ENCODE measurements at regions not wholly inside any gene's neighbourhood (a gene's known extent, or its start where the extent isn't known, plus 50 kb on each side); places are given as distances from the start of the nearest gene placed in this dataset.

DNA sequence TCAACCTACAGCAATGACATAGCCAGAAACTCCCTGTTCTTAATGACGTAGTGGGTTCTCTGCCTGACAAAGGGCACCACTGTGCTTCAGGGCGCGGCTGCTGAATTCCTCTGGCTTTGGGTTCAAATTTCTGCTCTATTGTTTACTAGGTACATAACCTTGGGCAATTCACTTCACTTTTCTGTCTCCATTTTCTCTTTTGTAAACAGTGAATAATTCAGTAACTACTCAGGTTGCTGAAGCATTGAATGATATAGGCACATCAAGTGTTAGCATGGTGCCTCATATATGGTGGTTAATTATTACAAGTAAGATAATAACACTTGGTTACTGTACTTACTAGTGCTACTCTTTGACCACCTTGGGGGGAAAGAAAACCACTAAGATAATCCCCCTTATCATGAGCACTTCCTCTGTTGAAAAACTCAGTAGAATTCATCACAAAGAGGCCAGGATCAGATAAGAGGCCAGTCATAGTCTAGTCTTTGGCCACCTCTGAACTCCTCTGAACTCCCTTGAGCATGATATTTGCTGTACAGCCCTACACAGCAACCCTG is 92.0 kb upstream of the AHR start (continued):
- no peak for TF ChIP-seq HIVEP1 (CRISPR knock-in tag; IDR thresholded peaks at IDR 0.05)
- TF ChIP-seq SMAD3 (CRISPR knock-in tag; IDR thresholded peaks at IDR 0.05), result peak; percentile 80
- TF ChIP-seq ZNF383 (CRISPR knock-in tag; IDR thresholded peaks at IDR 0.05; ENCODE audit: borderline replicate concordance), result no peak
- TF ChIP-seq SAFB2 (CRISPR knock-in tag; IDR thresholded peaks at IDR 0.05; ENCODE audit: borderline replicate concordance, low read depth), result no peak; the same call in 1 of the 2 replicates
- TF ChIP-seq, protein P1, sequence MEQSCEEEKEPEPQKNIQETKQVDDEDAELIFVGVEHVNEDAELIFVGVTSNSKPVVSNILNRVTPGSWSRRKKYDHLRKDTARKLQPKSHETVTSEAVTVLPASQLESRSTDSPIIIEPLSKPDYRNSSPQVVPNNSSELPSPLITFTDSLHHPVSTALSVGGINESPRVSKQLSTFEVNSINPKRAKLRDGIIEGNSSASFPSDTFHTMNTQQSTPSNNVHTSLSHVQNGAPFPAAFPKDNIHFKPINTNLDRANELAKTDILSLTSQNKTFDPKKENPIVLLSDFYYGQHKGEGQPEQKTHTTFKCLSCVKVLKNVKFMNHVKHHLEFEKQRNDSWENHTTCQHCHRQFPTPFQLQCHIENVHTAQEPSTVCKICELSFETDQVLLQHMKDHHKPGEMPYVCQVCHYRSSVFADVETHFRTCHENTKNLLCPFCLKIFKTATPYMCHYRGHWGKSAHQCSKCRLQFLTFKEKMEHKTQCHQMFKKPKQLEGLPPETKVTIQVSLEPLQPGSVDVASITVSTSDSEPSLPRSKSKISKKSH (CRISPR knock-in tag; IDR thresholded peaks at IDR 0.05; ENCODE audit: borderline replicate concordance), result no peak
- TF ChIP-seq ZNF644 (CRISPR knock-in tag; IDR thresholded peaks at IDR 0.05; ENCODE audit: low read depth), result peak; percentile 72
- peak; percentile 85; the same call in 1 of the 2 replicates for TF ChIP-seq ZFP82 (CRISPR knock-in tag; IDR thresholded peaks at IDR 0.05; ENCODE audit: borderline replicate concordance)
- peak; percentile 56; the same call in 1 of the 2 replicates for TF ChIP-seq ZNF652 (CRISPR knock-in tag; IDR thresholded peaks at IDR 0.05; ENCODE audit: borderline replicate concordance, low read depth)
- peak; percentile 93 for TF ChIP-seq GFI1 (CRISPR knock-in tag; IDR thresholded peaks at IDR 0.05; ENCODE audit: borderline replicate concordance)
- TF ChIP-seq, protein P2, sequence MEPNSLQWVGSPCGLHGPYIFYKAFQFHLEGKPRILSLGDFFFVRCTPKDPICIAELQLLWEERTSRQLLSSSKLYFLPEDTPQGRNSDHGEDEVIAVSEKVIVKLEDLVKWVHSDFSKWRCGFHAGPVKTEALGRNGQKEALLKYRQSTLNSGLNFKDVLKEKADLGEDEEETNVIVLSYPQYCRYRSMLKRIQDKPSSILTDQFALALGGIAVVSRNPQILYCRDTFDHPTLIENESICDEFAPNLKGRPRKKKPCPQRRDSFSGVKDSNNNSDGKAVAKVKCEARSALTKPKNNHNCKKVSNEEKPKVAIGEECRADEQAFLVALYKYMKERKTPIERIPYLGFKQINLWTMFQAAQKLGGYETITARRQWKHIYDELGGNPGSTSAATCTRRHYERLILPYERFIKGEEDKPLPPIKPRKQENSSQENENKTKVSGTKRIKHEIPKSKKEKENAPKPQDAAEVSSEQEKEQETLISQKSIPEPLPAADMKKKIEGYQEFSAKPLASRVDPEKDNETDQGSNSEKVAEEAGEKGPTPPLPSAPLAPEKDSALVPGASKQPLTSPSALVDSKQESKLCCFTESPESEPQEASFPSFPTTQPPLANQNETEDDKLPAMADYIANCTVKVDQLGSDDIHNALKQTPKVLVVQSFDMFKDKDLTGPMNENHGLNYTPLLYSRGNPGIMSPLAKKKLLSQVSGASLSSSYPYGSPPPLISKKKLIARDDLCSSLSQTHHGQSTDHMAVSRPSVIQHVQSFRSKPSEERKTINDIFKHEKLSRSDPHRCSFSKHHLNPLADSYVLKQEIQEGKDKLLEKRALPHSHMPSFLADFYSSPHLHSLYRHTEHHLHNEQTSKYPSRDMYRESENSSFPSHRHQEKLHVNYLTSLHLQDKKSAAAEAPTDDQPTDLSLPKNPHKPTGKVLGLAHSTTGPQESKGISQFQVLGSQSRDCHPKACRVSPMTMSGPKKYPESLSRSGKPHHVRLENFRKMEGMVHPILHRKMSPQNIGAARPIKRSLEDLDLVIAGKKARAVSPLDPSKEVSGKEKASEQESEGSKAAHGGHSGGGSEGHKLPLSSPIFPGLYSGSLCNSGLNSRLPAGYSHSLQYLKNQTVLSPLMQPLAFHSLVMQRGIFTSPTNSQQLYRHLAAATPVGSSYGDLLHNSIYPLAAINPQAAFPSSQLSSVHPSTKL (CRISPR knock-in tag; IDR thresholded peaks at IDR 0.05), result peak; percentile 98
- peak; percentile 67; the same call in 1 of the 2 replicates for TF ChIP-seq JUND (CRISPR knock-in tag; IDR thresholded peaks at IDR 0.05)
- peak; percentile 48; the same call in 1 of the 2 replicates for TF ChIP-seq ZNF792 (CRISPR knock-in tag; IDR thresholded peaks at IDR 0.05)
- TF ChIP-seq, protein P3, sequence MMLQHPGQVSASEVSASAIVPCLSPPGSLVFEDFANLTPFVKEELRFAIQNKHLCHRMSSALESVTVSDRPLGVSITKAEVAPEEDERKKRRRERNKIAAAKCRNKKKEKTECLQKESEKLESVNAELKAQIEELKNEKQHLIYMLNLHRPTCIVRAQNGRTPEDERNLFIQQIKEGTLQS (CRISPR knock-in tag; IDR thresholded peaks at IDR 0.05), result peak; percentile 58; the same call in 1 of the 2 replicates
- peak; percentile 87 for TF ChIP-seq RARA (CRISPR knock-in tag; IDR thresholded peaks at IDR 0.05)
- TF ChIP-seq, protein P4, sequence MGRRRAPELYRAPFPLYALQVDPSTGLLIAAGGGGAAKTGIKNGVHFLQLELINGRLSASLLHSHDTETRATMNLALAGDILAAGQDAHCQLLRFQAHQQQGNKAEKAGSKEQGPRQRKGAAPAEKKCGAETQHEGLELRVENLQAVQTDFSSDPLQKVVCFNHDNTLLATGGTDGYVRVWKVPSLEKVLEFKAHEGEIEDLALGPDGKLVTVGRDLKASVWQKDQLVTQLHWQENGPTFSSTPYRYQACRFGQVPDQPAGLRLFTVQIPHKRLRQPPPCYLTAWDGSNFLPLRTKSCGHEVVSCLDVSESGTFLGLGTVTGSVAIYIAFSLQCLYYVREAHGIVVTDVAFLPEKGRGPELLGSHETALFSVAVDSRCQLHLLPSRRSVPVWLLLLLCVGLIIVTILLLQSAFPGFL (CRISPR knock-in tag; IDR thresholded peaks at IDR 0.05), result no peak
- TF ChIP-seq TCF7 (IDR thresholded peaks at IDR 0.05; ENCODE audit: low read depth), result peak; percentile 85
- peak; percentile 78; the same call in 1 of the 2 replicates for TF ChIP-seq ZNF878 (CRISPR knock-in tag; IDR thresholded peaks at IDR 0.05)
- TF ChIP-seq, protein P5, sequence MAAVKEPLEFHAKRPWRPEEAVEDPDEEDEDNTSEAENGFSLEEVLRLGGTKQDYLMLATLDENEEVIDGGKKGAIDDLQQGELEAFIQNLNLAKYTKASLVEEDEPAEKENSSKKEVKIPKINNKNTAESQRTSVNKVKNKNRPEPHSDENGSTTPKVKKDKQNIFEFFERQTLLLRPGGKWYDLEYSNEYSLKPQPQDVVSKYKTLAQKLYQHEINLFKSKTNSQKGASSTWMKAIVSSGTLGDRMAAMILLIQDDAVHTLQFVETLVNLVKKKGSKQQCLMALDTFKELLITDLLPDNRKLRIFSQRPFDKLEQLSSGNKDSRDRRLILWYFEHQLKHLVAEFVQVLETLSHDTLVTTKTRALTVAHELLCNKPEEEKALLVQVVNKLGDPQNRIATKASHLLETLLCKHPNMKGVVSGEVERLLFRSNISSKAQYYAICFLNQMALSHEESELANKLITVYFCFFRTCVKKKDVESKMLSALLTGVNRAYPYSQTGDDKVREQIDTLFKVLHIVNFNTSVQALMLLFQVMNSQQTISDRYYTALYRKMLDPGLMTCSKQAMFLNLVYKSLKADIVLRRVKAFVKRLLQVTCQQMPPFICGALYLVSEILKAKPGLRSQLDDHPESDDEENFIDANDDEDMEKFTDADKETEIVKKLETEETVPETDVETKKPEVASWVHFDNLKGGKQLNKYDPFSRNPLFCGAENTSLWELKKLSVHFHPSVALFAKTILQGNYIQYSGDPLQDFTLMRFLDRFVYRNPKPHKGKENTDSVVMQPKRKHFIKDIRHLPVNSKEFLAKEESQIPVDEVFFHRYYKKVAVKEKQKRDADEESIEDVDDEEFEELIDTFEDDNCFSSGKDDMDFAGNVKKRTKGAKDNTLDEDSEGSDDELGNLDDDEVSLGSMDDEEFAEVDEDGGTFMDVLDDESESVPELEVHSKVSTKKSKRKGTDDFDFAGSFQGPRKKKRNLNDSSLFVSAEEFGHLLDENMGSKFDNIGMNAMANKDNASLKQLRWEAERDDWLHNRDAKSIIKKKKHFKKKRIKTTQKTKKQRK (IDR thresholded peaks at IDR 0.05; ENCODE audit: low read length), result no peak
- no peak for TF ChIP-seq MAFK (conservative IDR thresholded peaks at IDR 0.05 in 1 of 2, IDR thresholded peaks at IDR 0.05 in 1 of 2; ENCODE audit: low read length in 2 of 2)
- peak; percentile 78 for TF ChIP-seq ZKSCAN8 (CRISPR knock-in tag; IDR thresholded peaks at IDR 0.05; ENCODE audit: borderline replicate concordance)

Measured in HepG2 (cell line).